ENCODE measurements at regions not wholly inside any gene's neighbourhood (a gene's known extent, or its start where the extent isn't known, plus 50 kb on each side); places are given as distances from the start of the nearest gene placed in this dataset.

- no peak overlapping the region for H3K27ac ChIP-seq
- no peak for DNase-seq
- H3K27me3 ChIP-seq, result no peaks in the 10 kb centered on the region
- no peaks in the 10 kb centered on the region for H3K4me1 ChIP-seq
- H3K36me3 ChIP-seq, result no peaks in the 10 kb centered on the region
- H3K4me3 ChIP-seq, result no peak overlapping the region
- 44 to 59% methylated on average over 4 of the region's 4 CpGs for WGBS, 2 donors
- H3K9me3 ChIP-seq, result no peaks in the 10 kb centered on the region
- TF ChIP-seq EP300 (IDR thresholded peaks at IDR 0.05) (no peak), POLR2AphosphoS5 (IDR thresholded peaks at IDR 0.05) (no peak), POLR2A (IDR thresholded peaks at IDR 0.05) (no peak)
- intact Hi-C loops (cut with DNase I), result no loop called here
These were observed 117.1 kb upstream of the DKK2 start for GRCh38 chr4:107153228-107153627.

GRCh38 chr4:107151173-107151572, 115.1 kb upstream of the DKK2 start:
- intact Hi-C loops (cut with DNase I), result no loop called here
- no peak for DNase-seq
- H3K9me3 ChIP-seq, result no peaks in the 10 kb centered on the region
- no peaks in the 10 kb centered on the region for H3K4me1 ChIP-seq
- H3K36me3 ChIP-seq, result no peaks in the 10 kb centered on the region
- TF ChIP-seq POLR2A (IDR thresholded peaks at IDR 0.05), result no peak
- no peak for TF ChIP-seq POLR2AphosphoS5 (IDR thresholded peaks at IDR 0.05)
- TF ChIP-seq CTCF (IDR thresholded peaks at IDR 0.05), result no peak
- TF ChIP-seq EP300 (IDR thresholded peaks at IDR 0.05), result no peak
- no peak overlapping the region for H3K27ac ChIP-seq
- WGBS, 2 donors, result 86 to 87% methylated on average over 1 of the region's 1 CpG
- no peak overlapping the region for H3K4me3 ChIP-seq
- no peaks in the 10 kb centered on the region for H3K27me3 ChIP-seq

- no peaks in the 10 kb centered on the region for H3K36me3 ChIP-seq
- no peak for DNase-seq
- H3K4me1 ChIP-seq, result no peaks in the 10 kb centered on the region
- H3K27me3 ChIP-seq, result no peaks in the 10 kb centered on the region
- TF ChIP-seq EP300 (IDR thresholded peaks at IDR 0.05) (no peak), POLR2AphosphoS5 (IDR thresholded peaks at IDR 0.05) (no peak), POLR2A (IDR thresholded peaks at IDR 0.05) (no peak), CTCF (IDR thresholded peaks at IDR 0.05) (no peak)
- WGBS, 2 donors, result 48 to 77% methylated on average over 1 of the region's 1 CpG
- H3K4me3 ChIP-seq, result no peak overlapping the region
- intact Hi-C loops (cut with DNase I), result no loop called here
- no peak overlapping the region for H3K27ac ChIP-seq
- H3K9me3 ChIP-seq, result no peaks in the 10 kb centered on the region
These were observed 112.8 kb upstream of the DKK2 start for GRCh38 chr4:107148904-107149303.

GRCh38 chr4:107147873-107148272, 111.8 kb upstream of the DKK2 start:
- Histone ChIP-seq H3K27me3 (no peaks in the 10 kb centered on the region), H3K9me3 (no peaks in the 10 kb centered on the region), H3K27ac (no peak overlapping the region), H3K4me3 (no peak overlapping the region), H3K4me1 (no peaks in the 10 kb centered on the region), H3K36me3 (no peaks in the 10 kb centered on the region)
- DNase-seq, result no peak
- WGBS, 2 donors, result 71 to 84% methylated on average over 1 of the region's 1 CpG
- intact Hi-C loops (cut with DNase I), result no loop called here
- TF ChIP-seq POLR2A (IDR thresholded peaks at IDR 0.05), result no peak

- TF ChIP-seq CTCF (IDR thresholded peaks at IDR 0.05) (no peak), POLR2AphosphoS5 (IDR thresholded peaks at IDR 0.05) (no peak), EP300 (IDR thresholded peaks at IDR 0.05) (no peak), POLR2A (IDR thresholded peaks at IDR 0.05) (no peak)
- H3K9me3 ChIP-seq, result no peaks in the 10 kb centered on the region
- peaks cover 0 to 7% (median 2%) of the 10 kb centered on the region in 4 donors for H3K4me1 ChIP-seq
- intact Hi-C loops (cut with DNase I), result no loop called here
- no peaks in the 10 kb centered on the region for H3K27me3 ChIP-seq
- H3K27ac ChIP-seq, result no peak overlapping the region
- 22 to 71% methylated on average over 1 of the region's 1 CpG for WGBS, 2 donors
- no peak overlapping the region for H3K4me3 ChIP-seq
- DNase-seq, result no peak
- no peaks in the 10 kb centered on the region for H3K36me3 ChIP-seq
These were observed 102.3 kb upstream of the DKK2 start for GRCh38 chr4:107138433-107138832.

GRCh38 chr4:107133965-107134653, 98.0 kb upstream of the DKK2 start:
- Histone ChIP-seq H3K4me3 (no peak overlapping the region), H3K4me1 (peaks cover 0 to 10% (median 2%) of the 10 kb centered on the region in 4 donors), H3K27me3 (no peaks in the 10 kb centered on the region), H3K9me3 (no peaks in the 10 kb centered on the region), H3K27ac (no peak overlapping the region), H3K36me3 (no peaks in the 10 kb centered on the region)
- TF ChIP-seq EP300 (IDR thresholded peaks at IDR 0.05), result no peak
- no peak for TF ChIP-seq POLR2AphosphoS5 (IDR thresholded peaks at IDR 0.05)
- no peak for TF ChIP-seq CTCF (IDR thresholded peaks at IDR 0.05)
- TF ChIP-seq POLR2A (IDR thresholded peaks at IDR 0.05), result no peak
- intact Hi-C loops (cut with DNase I), result no loop called here
- DNase-seq, result no peak
- 88 to 92% methylated on average over 4 of the region's 4 CpGs for WGBS, 2 donors
